DOHH2 (cell line): ENCODE measurements at regions not wholly inside any gene's neighbourhood (a gene's known extent, or its start where the extent isn't known, plus 50 kb on each side); places are given as distances from the start of the nearest gene placed in this dataset.

Experiments
- EZH2phosphoT487 ChIP-seq: fragments of 200-600 bp; sonication (generic); IDR thresholded peaks from 2 replicates; pipeline ENCODE4 v1.6.1; 2017; ENCODE audit warnings: borderline replicate concordance, mild to moderate bottlenecking, antibody characterized with exemption, low read length, moderate library complexity, mixed read lengths
- TF ChIP-seq, protein P1 (sequence below): fragments of 200-600 bp; sonication (generic); IDR thresholded peaks from one replicate; pipeline ENCODE4 v1.5.1; 2014; ENCODE audit warnings: antibody characterized with exemption, mild to moderate bottlenecking, low read depth, low read length; ENCODE audit not compliant: poor library complexity, severe bottlenecking

DNA sequence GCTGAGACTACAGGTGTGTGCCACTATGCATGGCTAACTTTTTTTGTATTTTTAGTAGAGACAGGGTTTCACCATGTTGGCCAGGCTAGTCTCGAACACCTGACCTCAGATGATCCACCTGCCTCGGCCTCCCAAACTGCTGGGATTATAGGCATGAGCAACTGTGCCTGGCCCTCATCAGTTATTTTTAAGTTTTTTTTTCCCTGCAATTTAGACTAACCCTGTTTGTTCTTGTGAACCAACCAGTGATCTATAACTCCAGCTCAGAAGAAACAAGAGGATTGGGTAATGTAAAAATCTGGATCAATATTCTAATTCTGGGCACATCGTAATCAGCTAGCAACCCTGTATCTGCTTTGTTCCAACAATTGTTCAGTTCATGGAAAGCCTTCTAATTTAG is 155.7 kb downstream of the NXNL2 start:
- TF ChIP-seq, protein P1, sequence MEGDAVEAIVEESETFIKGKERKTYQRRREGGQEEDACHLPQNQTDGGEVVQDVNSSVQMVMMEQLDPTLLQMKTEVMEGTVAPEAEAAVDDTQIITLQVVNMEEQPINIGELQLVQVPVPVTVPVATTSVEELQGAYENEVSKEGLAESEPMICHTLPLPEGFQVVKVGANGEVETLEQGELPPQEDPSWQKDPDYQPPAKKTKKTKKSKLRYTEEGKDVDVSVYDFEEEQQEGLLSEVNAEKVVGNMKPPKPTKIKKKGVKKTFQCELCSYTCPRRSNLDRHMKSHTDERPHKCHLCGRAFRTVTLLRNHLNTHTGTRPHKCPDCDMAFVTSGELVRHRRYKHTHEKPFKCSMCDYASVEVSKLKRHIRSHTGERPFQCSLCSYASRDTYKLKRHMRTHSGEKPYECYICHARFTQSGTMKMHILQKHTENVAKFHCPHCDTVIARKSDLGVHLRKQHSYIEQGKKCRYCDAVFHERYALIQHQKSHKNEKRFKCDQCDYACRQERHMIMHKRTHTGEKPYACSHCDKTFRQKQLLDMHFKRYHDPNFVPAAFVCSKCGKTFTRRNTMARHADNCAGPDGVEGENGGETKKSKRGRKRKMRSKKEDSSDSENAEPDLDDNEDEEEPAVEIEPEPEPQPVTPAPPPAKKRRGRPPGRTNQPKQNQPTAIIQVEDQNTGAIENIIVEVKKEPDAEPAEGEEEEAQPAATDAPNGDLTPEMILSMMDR = no peak
- TF ChIP-seq EZH2phosphoT487 = no peak
